Astrocyte (in vitro differentiated cells and primary cell): ENCODE measurements at regions not wholly inside any gene's neighbourhood (a gene's known extent, or its start where the extent isn't known, plus 50 kb on each side); places are given as distances from the start of the nearest gene placed in this dataset.

Source experiments
- CTCF ChIP-seq: IDR thresholded peaks from 2 replicates; pipeline ENCODE4 v1.5.1; 2011; ENCODE audit warnings: low read depth, mild to moderate bottlenecking, inconsistent platforms, low read length, moderate library complexity; ENCODE audit not compliant: insufficient read depth
- EZH2 ChIP-seq: IDR thresholded peaks from 2 replicates; pipeline ENCODE4 v1.6.1; 2012; ENCODE audit warnings: mild to moderate bottlenecking, low read length, inconsistent platforms; ENCODE audit not compliant: insufficient read depth

GRCh38 chr5:40266952-40267351 is 412.8 kb upstream of the PTGER4 start:
- no peak for TF ChIP-seq CTCF
- TF ChIP-seq EZH2: no peak
